IMR-90 (cell line): ENCODE measurements at regions not wholly inside any gene's neighbourhood (a gene's known extent, or its start where the extent isn't known, plus 50 kb on each side); places are given as distances from the start of the nearest gene placed in this dataset.

ENCODE experiments used
- ATAC-seq: fragments of 200-7000 bp; cut with Tn5 transposase; 2 replicates; pipeline ENCODE4 v1.9.1; 2020; ENCODE audit warnings: low read depth, mild to moderate bottlenecking, moderate library complexity
- BruUV-seq: library from RNA; stranded (reverse); fragments of 400-500 nt; replicated peaks from 2 replicates; lab custom pipeline; 2021; lab: Mats Ljungman, UMichigan
- CTCF ChIA-PET: fragments of 300-600 bp; formaldehyde crosslinking; extraction: SDS; loops from one replicate; lab custom pipeline; 2021; ENCODE audit warnings: antibody characterized with exemption; lab: Yijun Ruan, JAX
- POLR2A ChIA-PET: fragments of 300-600 bp; sonication (Branson Sonifier 250); formaldehyde crosslinking; loops from one replicate; lab custom pipeline; 2022; ENCODE audit warnings: antibody characterized with exemption; ENCODE audit not compliant: unreplicated experiment; lab: Charles Lee
- DNase-seq: peaks from one replicate; pipeline ENCODE4 v3.0.0; 2013
- H2AFZ ChIP-seq: replicated peaks from 2 replicates; pipeline ENCODE3; 2013; ENCODE audit warnings: low read length, mild to moderate bottlenecking; ENCODE audit not compliant: poor library complexity
- H2AK5ac ChIP-seq: 2 replicates; pipeline ENCODE4 v1.6.1; 2013; ENCODE audit warnings: low read depth, low read length, inconsistent platforms
- H2AK9ac ChIP-seq: replicated peaks from 2 replicates; pipeline ENCODE3; 2013; ENCODE audit warnings: mild to moderate bottlenecking, low read depth, low read length, moderate library complexity; ENCODE audit not compliant: poor library complexity
- H2BK120ac ChIP-seq: 2 replicates; pipeline ENCODE4 v1.6.1; 2013; ENCODE audit warnings: low read depth, low read length, inconsistent platforms
- H2BK15ac ChIP-seq: 3 replicates; pipeline ENCODE4 v1.6.1; 2013; ENCODE audit warnings: low read depth, low read length, inconsistent platforms
- H2BK20ac ChIP-seq: 2 replicates; pipeline ENCODE4 v1.6.1; 2013; ENCODE audit warnings: low read depth, mild to moderate bottlenecking, inconsistent platforms, low read length, moderate library complexity
- H2BK5ac ChIP-seq: 2 replicates; pipeline ENCODE4 v1.6.1; 2013; ENCODE audit warnings: mild to moderate bottlenecking, low read depth, low read length, inconsistent platforms; ENCODE audit not compliant: poor library complexity, severe bottlenecking
- H3K14ac ChIP-seq: replicated peaks from 2 replicates; pipeline ENCODE4 v1.6.1; 2013; ENCODE audit warnings: low read depth, low read length, inconsistent platforms
- H3K18ac ChIP-seq: 2 replicates; pipeline ENCODE4 v1.6.1; 2013; ENCODE audit warnings: low read depth, low read length, control low read depth
- H3K23ac ChIP-seq: 2 replicates; pipeline ENCODE4 v1.6.1; 2013; ENCODE audit warnings: low read depth, low read length, inconsistent platforms
- H3K27ac ChIP-seq: 2 replicates; pipeline ENCODE4 v1.5.1; 2013; ENCODE audit warnings: mild to moderate bottlenecking, control low read depth, low read length; ENCODE audit not compliant: insufficient read depth
- H3K27me3 ChIP-seq: 2 replicates; pipeline ENCODE4 v1.6.1; 2013; ENCODE audit warnings: low read length; ENCODE audit not compliant: control insufficient read depth, insufficient read depth
- H3K36me3 ChIP-seq: 2 replicates; pipeline ENCODE4 v1.6.1; 2013; ENCODE audit warnings: low read length, mixed read lengths; ENCODE audit not compliant: control insufficient read depth, insufficient read depth
- H3K4ac ChIP-seq: 2 replicates; pipeline ENCODE4 v1.6.1; 2013; ENCODE audit warnings: low read depth, low read length, inconsistent platforms
- H3K4me1 ChIP-seq: 2 replicates; pipeline ENCODE4 v1.6.1; 2013; ENCODE audit warnings: low read length, mixed read lengths; ENCODE audit not compliant: control insufficient read depth, insufficient read depth
- H3K4me2 ChIP-seq: 2 replicates; pipeline ENCODE4 v1.6.1; 2013; ENCODE audit warnings: low read depth, mild to moderate bottlenecking, control low read depth, low read length, moderate library complexity
- H3K4me3 ChIP-seq: 2 replicates; pipeline ENCODE4 v1.5.1; 2013; ENCODE audit warnings: low read depth, mild to moderate bottlenecking, control low read depth, low read length, moderate library complexity; ENCODE audit not compliant: insufficient read depth
- H3K56ac ChIP-seq: 2 replicates; pipeline ENCODE4 v1.6.1; 2013; ENCODE audit warnings: low read length, inconsistent platforms; ENCODE audit not compliant: insufficient read depth; ENCODE audit errors: extremely low read depth
- H3K79me1 ChIP-seq, 2 experiments: 2 replicates each; pipeline ENCODE4 v1.6.1; 2013; ENCODE audit warnings: low read length in 2 of 2, inconsistent platforms in 1 of 2, low read depth in 1 of 2
- H3K9ac ChIP-seq: 2 replicates; pipeline ENCODE4 v1.6.1; 2013; ENCODE audit warnings: low read depth, low read length, control low read depth
- H3K9me1 ChIP-seq: 2 replicates; pipeline ENCODE4 v1.6.1; 2013; ENCODE audit warnings: low read length, inconsistent platforms; ENCODE audit not compliant: insufficient read depth
- H3K9me3 ChIP-seq: 2 replicates; pipeline ENCODE4 v1.6.1; 2013; ENCODE audit warnings: low read length; ENCODE audit not compliant: control insufficient read depth, insufficient read depth
- H4K20me1 ChIP-seq: 2 replicates; pipeline ENCODE4 v1.6.1; 2013; ENCODE audit warnings: low read length, inconsistent platforms; ENCODE audit not compliant: insufficient read depth
- H4K5ac ChIP-seq: 2 replicates; pipeline ENCODE4 v1.6.1; 2013; ENCODE audit warnings: mild to moderate bottlenecking, low read depth, low read length, control low read depth
- H4K8ac ChIP-seq, 2 experiments: 2 replicates each; pipeline ENCODE4 v1.6.1; 2013; ENCODE audit warnings: low read depth in 2 of 2, low read length in 2 of 2, control low read depth in 1 of 2, inconsistent platforms in 1 of 2
- H4K91ac ChIP-seq: 2 replicates; pipeline ENCODE4 v1.6.1; 2013; ENCODE audit warnings: low read depth, low read length, inconsistent platforms; ENCODE audit not compliant: insufficient read depth
- BHLHE40 ChIP-seq: fragments of 150-350 bp; IDR thresholded peaks from 2 replicates; pipeline ENCODE4 v1.6.1; 2016; ENCODE audit warnings: mild to moderate bottlenecking, low read depth, low read length
- CEBPB ChIP-seq: IDR thresholded peaks from 2 replicates; pipeline ENCODE4 v1.6.1; 2012; ENCODE audit warnings: low read depth, low read length, improper control_type of control experiment
- CHD1 ChIP-seq: IDR thresholded peaks from 2 replicates; pipeline ENCODE4 v1.6.1; 2012; ENCODE audit warnings: low read depth, low read length, improper control_type of control experiment
- FOS ChIP-seq: fragments of 150-350 bp; IDR thresholded peaks from 2 replicates; pipeline ENCODE4 v1.6.1; 2016; ENCODE audit warnings: low read depth, low read length
- MAFK ChIP-seq: IDR thresholded peaks from 2 replicates; pipeline ENCODE4 v1.6.1; 2012; ENCODE audit warnings: low read depth, low read length, improper control_type of control experiment
- MAZ ChIP-seq: IDR thresholded peaks from 2 replicates; pipeline ENCODE4 v1.6.1; 2012; ENCODE audit warnings: low read depth, mild to moderate bottlenecking, low read length, improper control_type of control experiment, moderate library complexity, borderline replicate concordance
- MXI1 ChIP-seq: IDR thresholded peaks from 2 replicates; pipeline ENCODE4 v1.6.1; 2012; ENCODE audit warnings: low read depth, mild to moderate bottlenecking, low read length, moderate library complexity, borderline replicate concordance
- NFE2L2 ChIP-seq: fragments of 150-350 bp; IDR thresholded peaks from 2 replicates; pipeline ENCODE4 v1.6.1; 2016; ENCODE audit warnings: low read depth, mild to moderate bottlenecking, low read length
- POLR2A ChIP-seq: IDR thresholded peaks from 2 replicates; pipeline ENCODE4 v1.6.1; 2012; ENCODE audit warnings: mild to moderate bottlenecking, low read depth, low read length
- RAD21 ChIP-seq: IDR thresholded peaks from 2 replicates; pipeline ENCODE4 v1.6.1; 2012; ENCODE audit warnings: low read length, improper control_type of control experiment
- RCOR1 ChIP-seq: IDR thresholded peaks from 2 replicates; pipeline ENCODE4 v1.6.1; 2012; ENCODE audit warnings: mild to moderate bottlenecking, low read length, improper control_type of control experiment; ENCODE audit not compliant: insufficient replicate concordance
- RFX5 ChIP-seq: IDR thresholded peaks from 2 replicates; pipeline ENCODE4 v1.8.0; 2012; ENCODE audit warnings: low read depth, mild to moderate bottlenecking, low read length, moderate library complexity
- SMC3 ChIP-seq: fragments of 150-350 bp; IDR thresholded peaks from 2 replicates; pipeline ENCODE4 v1.6.1; 2016; ENCODE audit warnings: low read depth, mild to moderate bottlenecking, antibody characterized with exemption, low read length, moderate library complexity
- WGBS, 2 experiments: methylation state at CpG; one replicate each; pipeline versions ENCODE4 v1.1.5 to v1.1.7; 2013; ENCODE audit warnings: missing lambda C conversion rate in 2 of 2; ENCODE audit not compliant: insufficient read length in 1 of 2; ENCODE audit errors: extremely low coverage in 2 of 2; 5-methylcytosine and 5-hydroxymethylcytosine counted together
- dilution Hi-C: fragments of 300-500 bp; cut with HindIII; formaldehyde crosslinking; loops from one replicate; pipeline ENCODE4 v1.14.3; 2018; ENCODE audit warnings: low sequenced_read_pairs; ENCODE audit not compliant: unreplicated experiment
- in situ Hi-C: fragments of 300-500 bp; cut with MboI; formaldehyde crosslinking; loops from 3 replicates; pipeline ENCODE4 v1.14.3; 2019; ENCODE audit warnings: low sequenced_read_pairs, inconsistent platforms, mixed read lengths
- intact Hi-C: fragments of 100-400 bp; cut with micrococcal nuclease; formaldehyde crosslinking; loops from 2 replicates; pipeline ENCODE4 v1.10.0; 2022
- TF ChIP-seq, protein P1 (sequence below): conservative IDR thresholded peaks from 2 replicates; pipeline ENCODE4 v1.5.1; 2012; ENCODE audit warnings: mild to moderate bottlenecking, low read depth, low read length, improper control_type of control experiment
- TF ChIP-seq, protein P2 (sequence below): fragments of 150-350 bp; IDR thresholded peaks from 2 replicates; pipeline ENCODE4 v1.6.1; 2016; ENCODE audit warnings: low read depth, mild to moderate bottlenecking, low read length, moderate library complexity, borderline replicate concordance
- TF ChIP-seq, protein P3 (sequence below): fragments of 150-350 bp; IDR thresholded peaks from 2 replicates; pipeline ENCODE4 v1.6.1; 2017; ENCODE audit warnings: mild to moderate bottlenecking, antibody characterized with exemption, low read length, low read depth

DNA sequence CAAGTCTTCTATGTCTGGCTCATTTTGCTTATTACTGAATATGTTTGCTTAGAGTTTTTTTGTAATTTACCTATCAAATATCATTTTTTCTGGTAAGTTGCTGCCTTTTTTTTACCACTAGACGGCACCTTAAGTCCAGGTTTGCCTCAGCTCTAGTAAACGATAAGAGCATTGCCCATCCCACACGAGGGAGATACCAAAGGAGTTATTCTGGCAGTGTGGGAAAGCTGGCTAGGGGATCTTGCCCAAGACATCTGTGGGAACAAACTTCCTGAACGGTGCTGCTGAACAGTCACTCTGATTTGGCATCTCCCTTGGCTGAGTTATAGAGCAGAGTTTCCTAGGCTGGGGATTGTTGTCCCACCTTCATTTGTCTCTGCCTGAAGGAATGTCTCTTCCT lies 306.4 kb downstream of the COL12A1 start:
- Histone ChIP-seq H2AK9ac (no peak overlapping the region), H2BK120ac (no peak overlapping the region), H2BK20ac (peak overlapping the region; percentile 9; the same call in 1 of the 2 replicates), H2BK15ac (no peak overlapping the region; the same call in 2 of the 3 replicates), H3K14ac (peak overlapping the region; percentile 52; the same call in 1 of the 2 replicates), H3K9me3 (peaks cover 5% of the 10 kb centered on the region; the same call in 1 of the 2 replicates), H3K36me3 (no peaks in the 10 kb centered on the region), H2AK5ac (no peak overlapping the region), H3K23ac (no peak overlapping the region), H4K20me1 (no peaks in the 10 kb centered on the region), H4K91ac (no peak overlapping the region), H3K56ac (no peak overlapping the region), H3K4me1 (no peaks in the 10 kb centered on the region), H3K27ac (no peak overlapping the region), H3K4ac (no peak overlapping the region; the same call in 1 of the 2 replicates), H4K5ac (no peak overlapping the region), H2AFZ (peak overlapping the region; percentile 70), H3K9ac (no peak overlapping the region), H3K9me1 (no peaks in the 10 kb centered on the region), H2BK5ac (no peak overlapping the region), H3K79me1 (no peaks in the 10 kb centered on the region; a peak in 1 of 4 replicates), H3K4me2 (no peak overlapping the region), H3K4me3 (no peak overlapping the region), H4K8ac (no peak overlapping the region), H3K18ac (no peak overlapping the region), H3K27me3 (no peaks in the 10 kb centered on the region)
- no CpG with 5 or more reads among the region's 4 CpGs for WGBS, 2 experiments
- TF ChIP-seq BHLHE40, result no peak
- no peak for TF ChIP-seq RCOR1
- TF ChIP-seq MAFK, result no peak
- TF ChIP-seq, protein P1, sequence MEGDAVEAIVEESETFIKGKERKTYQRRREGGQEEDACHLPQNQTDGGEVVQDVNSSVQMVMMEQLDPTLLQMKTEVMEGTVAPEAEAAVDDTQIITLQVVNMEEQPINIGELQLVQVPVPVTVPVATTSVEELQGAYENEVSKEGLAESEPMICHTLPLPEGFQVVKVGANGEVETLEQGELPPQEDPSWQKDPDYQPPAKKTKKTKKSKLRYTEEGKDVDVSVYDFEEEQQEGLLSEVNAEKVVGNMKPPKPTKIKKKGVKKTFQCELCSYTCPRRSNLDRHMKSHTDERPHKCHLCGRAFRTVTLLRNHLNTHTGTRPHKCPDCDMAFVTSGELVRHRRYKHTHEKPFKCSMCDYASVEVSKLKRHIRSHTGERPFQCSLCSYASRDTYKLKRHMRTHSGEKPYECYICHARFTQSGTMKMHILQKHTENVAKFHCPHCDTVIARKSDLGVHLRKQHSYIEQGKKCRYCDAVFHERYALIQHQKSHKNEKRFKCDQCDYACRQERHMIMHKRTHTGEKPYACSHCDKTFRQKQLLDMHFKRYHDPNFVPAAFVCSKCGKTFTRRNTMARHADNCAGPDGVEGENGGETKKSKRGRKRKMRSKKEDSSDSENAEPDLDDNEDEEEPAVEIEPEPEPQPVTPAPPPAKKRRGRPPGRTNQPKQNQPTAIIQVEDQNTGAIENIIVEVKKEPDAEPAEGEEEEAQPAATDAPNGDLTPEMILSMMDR, result peak; percentile 40
- no peak for TF ChIP-seq MAZ
- TF ChIP-seq FOS, result no peak
- TF ChIP-seq CEBPB, result no peak; the same call in 1 of the 2 replicates
- no peak for TF ChIP-seq MXI1
- TF ChIP-seq POLR2A, result no peak
- TF ChIP-seq, protein P2, sequence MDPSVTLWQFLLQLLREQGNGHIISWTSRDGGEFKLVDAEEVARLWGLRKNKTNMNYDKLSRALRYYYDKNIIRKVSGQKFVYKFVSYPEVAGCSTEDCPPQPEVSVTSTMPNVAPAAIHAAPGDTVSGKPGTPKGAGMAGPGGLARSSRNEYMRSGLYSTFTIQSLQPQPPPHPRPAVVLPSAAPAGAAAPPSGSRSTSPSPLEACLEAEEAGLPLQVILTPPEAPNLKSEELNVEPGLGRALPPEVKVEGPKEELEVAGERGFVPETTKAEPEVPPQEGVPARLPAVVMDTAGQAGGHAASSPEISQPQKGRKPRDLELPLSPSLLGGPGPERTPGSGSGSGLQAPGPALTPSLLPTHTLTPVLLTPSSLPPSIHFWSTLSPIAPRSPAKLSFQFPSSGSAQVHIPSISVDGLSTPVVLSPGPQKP, result no peak
- peak; percentile 42 for TF ChIP-seq SMC3
- no peak for TF ChIP-seq RFX5
- TF ChIP-seq, protein P3, sequence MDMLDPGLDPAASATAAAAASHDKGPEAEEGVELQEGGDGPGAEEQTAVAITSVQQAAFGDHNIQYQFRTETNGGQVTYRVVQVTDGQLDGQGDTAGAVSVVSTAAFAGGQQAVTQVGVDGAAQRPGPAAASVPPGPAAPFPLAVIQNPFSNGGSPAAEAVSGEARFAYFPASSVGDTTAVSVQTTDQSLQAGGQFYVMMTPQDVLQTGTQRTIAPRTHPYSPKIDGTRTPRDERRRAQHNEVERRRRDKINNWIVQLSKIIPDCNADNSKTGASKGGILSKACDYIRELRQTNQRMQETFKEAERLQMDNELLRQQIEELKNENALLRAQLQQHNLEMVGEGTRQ, result no peak
- TF ChIP-seq NFE2L2, result no peak
- no peak for TF ChIP-seq CHD1
- peak; percentile 55 for TF ChIP-seq RAD21
- no peak for ATAC-seq
- intact Hi-C loops, result loop anchor here (10.0 kb wide), 1 partner anchor 305 kb away; the partner anchor contains the start of gene COL12A1
- CTCF ChIA-PET, result no interaction called here
- peak; percentile 64 for DNase-seq
- POLR2A ChIA-PET, result no interaction called here
- dilution Hi-C loops, result no loop called here
- in situ Hi-C loops, result no loop called here
- BruUV-seq, result no TSS peak
